HepG2 (cell line): ENCODE measurements at regions not wholly inside any gene's neighbourhood (a gene's known extent, or its start where the extent isn't known, plus 50 kb on each side); places are given as distances from the start of the nearest gene placed in this dataset.

Source experiments
- CC2D1A ChIP-seq: sonication (generic); formaldehyde crosslinking; IDR thresholded peaks from 2 replicates; pipeline ENCODE4 v1.8.1; 2023; ENCODE audit warnings: mild to moderate bottlenecking, missing genetic modification reagents
- EZH2 ChIP-seq: conservative IDR thresholded peaks from 2 replicates; pipeline ENCODE4 v1.6.1; 2012; ENCODE audit warnings: mild to moderate bottlenecking, low read depth, low read length, moderate library complexity
- IKZF5 ChIP-seq: IDR thresholded peaks from 2 replicates; pipeline ENCODE4 v1.6.1; 2018; ENCODE audit warnings: missing genetic modification reagents, mild to moderate bottlenecking, missing compliant biosample characterization
- ISL2 ChIP-seq: sonication (generic); formaldehyde crosslinking; IDR thresholded peaks from 2 replicates; pipeline ENCODE4 v1.5.0; 2020; ENCODE audit warnings: missing genetic modification reagents
- KDM4B ChIP-seq: sonication (generic); formaldehyde crosslinking; IDR thresholded peaks from 2 replicates; pipeline ENCODE4 v1.4.0; 2020; ENCODE audit warnings: missing genetic modification reagents
- SMARCE1 ChIP-seq: fragments of 450-650 bp; IDR thresholded peaks from 2 replicates; pipeline ENCODE4 v1.6.1; 2017; ENCODE audit warnings: borderline replicate concordance
- SOX5 ChIP-seq: IDR thresholded peaks from 2 replicates; pipeline ENCODE4 v1.6.1; 2016; ENCODE audit warnings: borderline replicate concordance
- ZBTB14 ChIP-seq: sonication (generic); formaldehyde crosslinking; IDR thresholded peaks from 2 replicates; pipeline ENCODE4 v1.4.0; 2020; ENCODE audit warnings: missing genetic modification reagents
- ZNF160 ChIP-seq: sonication (generic); formaldehyde crosslinking; IDR thresholded peaks from 2 replicates; pipeline ENCODE4 v1.8.0; 2022; ENCODE audit warnings: mild to moderate bottlenecking, inconsistent platforms, missing genetic modification reagents
- ZNF280D ChIP-seq: sonication (generic); formaldehyde crosslinking; IDR thresholded peaks from 2 replicates; pipeline ENCODE4 v1.5.1; 2020; ENCODE audit warnings: mild to moderate bottlenecking, missing genetic modification reagents
- ZNF329 ChIP-seq: sonication (generic); formaldehyde crosslinking; IDR thresholded peaks from 2 replicates; pipeline ENCODE4 v1.9.0; 2021; ENCODE audit warnings: low read depth, mild to moderate bottlenecking, missing genetic modification reagents
- ZNF33B ChIP-seq: sonication (generic); formaldehyde crosslinking; IDR thresholded peaks from 2 replicates; pipeline ENCODE4 v1.5.1; 2020; ENCODE audit warnings: mild to moderate bottlenecking, missing genetic modification reagents
- ZNF407 ChIP-seq: sonication (generic); formaldehyde crosslinking; IDR thresholded peaks from one replicate; pipeline ENCODE4 v1.5.1; 2020; ENCODE audit warnings: mild to moderate bottlenecking, missing genetic modification reagents; ENCODE audit errors: not compliant biosample characterization
- ZNF556 ChIP-seq: sonication (generic); formaldehyde crosslinking; IDR thresholded peaks from 2 replicates; pipeline ENCODE4 v1.4.0; 2020; ENCODE audit warnings: mild to moderate bottlenecking, missing genetic modification reagents, borderline replicate concordance
- ZNF570 ChIP-seq: sonication (generic); formaldehyde crosslinking; IDR thresholded peaks from 2 replicates; pipeline ENCODE4 v1.4.0; 2020; ENCODE audit warnings: mild to moderate bottlenecking, missing genetic modification reagents, borderline replicate concordance
- ZNF674 ChIP-seq: sonication (generic); formaldehyde crosslinking; IDR thresholded peaks from 2 replicates; pipeline ENCODE4 v1.5.0; 2020; ENCODE audit warnings: low read depth, mild to moderate bottlenecking, missing genetic modification reagents
- ZSCAN25 ChIP-seq: sonication (generic); formaldehyde crosslinking; IDR thresholded peaks from 2 replicates; pipeline ENCODE4 v1.8.0; 2022; ENCODE audit warnings: mild to moderate bottlenecking, missing genetic modification reagents
- ZSCAN31 ChIP-seq: sonication (generic); formaldehyde crosslinking; IDR thresholded peaks from 2 replicates; pipeline ENCODE4 v1.5.0; 2020; ENCODE audit warnings: low read depth, mild to moderate bottlenecking, missing genetic modification reagents

- TF ChIP-seq ZNF407 (CRISPR knock-in tag) (peak; percentile 36), ZSCAN31 (no peak), ZNF280D (CRISPR knock-in tag) (no peak), ZBTB14 (CRISPR knock-in tag) (no peak), ZNF33B (CRISPR knock-in tag) (peak; percentile 53; the same call in 1 of the 2 replicates), CC2D1A (CRISPR knock-in tag) (no peak), ZNF160 (no peak), ZSCAN25 (CRISPR knock-in tag) (no peak), ZNF570 (CRISPR knock-in tag) (no peak), ZNF556 (CRISPR knock-in tag) (0 out of 2 replicates have a peak, but pooled peaks have one; percentile 63), ZNF674 (CRISPR knock-in tag) (no peak), SMARCE1 (no peak), ZNF329 (no peak), ISL2 (CRISPR knock-in tag) (peak; percentile 24; the same call in 1 of the 2 replicates), IKZF5 (peak; percentile 53; the same call in 1 of the 2 replicates), SOX5 (no peak), KDM4B (no peak), EZH2 (no peak)
Measured at GRCh38 chr15:24878153-24878552, 76.6 kb upstream of the SNRPN start (continued).
